ENCODE measurements at regions not wholly inside any gene's neighbourhood (a gene's known extent, or its start where the extent isn't known, plus 50 kb on each side); places are given as distances from the start of the nearest gene placed in this dataset.

- TF ChIP-seq POLR2A (IDR thresholded peaks at IDR 0.05): no peak
- TF ChIP-seq EP300 (IDR thresholded peaks at IDR 0.05; ENCODE audit: low read depth): no peak
- no peak for TF ChIP-seq CTCF (IDR thresholded peaks at IDR 0.05)
- no peak for TF ChIP-seq POLR2AphosphoS5 (IDR thresholded peaks at IDR 0.05)
Observed at GRCh38 chr18:42288129-42288528, 333.1 kb downstream of the PIK3C3 start.
